22Rv1 (cell line): ENCODE measurements at regions not wholly inside any gene's neighbourhood (a gene's known extent, or its start where the extent isn't known, plus 50 kb on each side); places are given as distances from the start of the nearest gene placed in this dataset.
"Not testable (repeated sequence)": the region's sequence is repeated elsewhere in the genome, so short reads cannot be mapped to it uniquely, and the experiment has no call there.

Source experiments
- H3K27ac ChIP-seq: fragments of 450-650 bp; 2 replicates; pipeline ENCODE4 v1.5.1; 2017
- TF ChIP-seq, protein P1 (sequence below): fragments of 450-650 bp; IDR thresholded peaks from 2 replicates; pipeline ENCODE4 v1.5.1; 2017; ENCODE audit warnings: mild to moderate bottlenecking

DNA sequence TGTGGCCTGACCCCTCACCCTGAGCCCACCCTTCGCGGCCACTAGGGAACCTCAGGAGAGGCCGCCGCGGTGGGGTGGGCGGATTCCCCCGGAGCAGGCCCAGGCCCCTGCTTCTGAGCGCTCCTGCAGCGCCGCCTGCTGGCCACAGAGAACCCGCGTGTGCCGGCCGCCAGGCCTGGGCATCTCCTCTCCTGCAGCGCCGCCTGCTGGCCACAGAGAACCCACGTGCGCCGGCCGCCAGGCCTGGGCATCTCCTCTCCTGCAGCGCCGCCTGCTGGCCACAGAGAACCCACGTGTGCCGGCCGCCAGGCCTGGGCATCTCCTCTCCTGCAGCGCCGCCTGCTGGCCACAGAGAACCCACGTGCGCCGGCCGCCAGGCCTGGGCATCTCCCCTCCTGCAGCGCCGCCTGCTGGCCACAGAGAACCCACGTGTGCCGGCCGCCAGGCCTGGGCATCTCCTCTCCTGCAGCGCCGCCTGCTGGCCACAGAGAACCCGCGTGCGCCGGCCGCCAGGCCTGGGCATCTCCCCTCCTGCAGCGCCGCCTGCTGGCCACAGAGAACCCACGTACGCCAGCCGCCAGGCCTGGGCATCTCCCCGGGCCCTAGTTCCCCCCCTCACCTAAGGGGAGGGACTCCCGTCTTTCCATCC, 126.1 kb downstream of the METRNL start:
- TF ChIP-seq, protein P1, sequence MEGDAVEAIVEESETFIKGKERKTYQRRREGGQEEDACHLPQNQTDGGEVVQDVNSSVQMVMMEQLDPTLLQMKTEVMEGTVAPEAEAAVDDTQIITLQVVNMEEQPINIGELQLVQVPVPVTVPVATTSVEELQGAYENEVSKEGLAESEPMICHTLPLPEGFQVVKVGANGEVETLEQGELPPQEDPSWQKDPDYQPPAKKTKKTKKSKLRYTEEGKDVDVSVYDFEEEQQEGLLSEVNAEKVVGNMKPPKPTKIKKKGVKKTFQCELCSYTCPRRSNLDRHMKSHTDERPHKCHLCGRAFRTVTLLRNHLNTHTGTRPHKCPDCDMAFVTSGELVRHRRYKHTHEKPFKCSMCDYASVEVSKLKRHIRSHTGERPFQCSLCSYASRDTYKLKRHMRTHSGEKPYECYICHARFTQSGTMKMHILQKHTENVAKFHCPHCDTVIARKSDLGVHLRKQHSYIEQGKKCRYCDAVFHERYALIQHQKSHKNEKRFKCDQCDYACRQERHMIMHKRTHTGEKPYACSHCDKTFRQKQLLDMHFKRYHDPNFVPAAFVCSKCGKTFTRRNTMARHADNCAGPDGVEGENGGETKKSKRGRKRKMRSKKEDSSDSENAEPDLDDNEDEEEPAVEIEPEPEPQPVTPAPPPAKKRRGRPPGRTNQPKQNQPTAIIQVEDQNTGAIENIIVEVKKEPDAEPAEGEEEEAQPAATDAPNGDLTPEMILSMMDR = peak; percentile 40
- H3K27ac ChIP-seq = not testable (repeated sequence)

DNA sequence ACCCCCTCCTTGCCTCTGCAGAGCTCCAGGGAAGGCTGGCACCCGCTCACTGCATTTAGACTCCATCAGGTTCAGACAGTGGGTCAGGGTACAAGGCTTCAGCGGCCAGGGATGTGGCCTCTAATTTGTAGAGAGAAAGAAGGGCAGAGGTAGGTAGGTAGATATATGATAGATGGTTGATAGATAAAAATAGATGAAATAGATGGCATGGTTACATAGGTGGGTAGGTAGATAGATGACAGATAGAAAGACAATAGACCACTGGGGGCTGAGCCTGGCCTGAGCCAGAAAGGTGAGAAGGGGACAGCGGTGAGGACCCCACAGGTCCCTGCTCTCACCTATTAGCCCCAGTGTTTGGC, 126.6 kb downstream of the METRNL start:
- H3K27ac ChIP-seq = not testable (repeated sequence)

DNA sequence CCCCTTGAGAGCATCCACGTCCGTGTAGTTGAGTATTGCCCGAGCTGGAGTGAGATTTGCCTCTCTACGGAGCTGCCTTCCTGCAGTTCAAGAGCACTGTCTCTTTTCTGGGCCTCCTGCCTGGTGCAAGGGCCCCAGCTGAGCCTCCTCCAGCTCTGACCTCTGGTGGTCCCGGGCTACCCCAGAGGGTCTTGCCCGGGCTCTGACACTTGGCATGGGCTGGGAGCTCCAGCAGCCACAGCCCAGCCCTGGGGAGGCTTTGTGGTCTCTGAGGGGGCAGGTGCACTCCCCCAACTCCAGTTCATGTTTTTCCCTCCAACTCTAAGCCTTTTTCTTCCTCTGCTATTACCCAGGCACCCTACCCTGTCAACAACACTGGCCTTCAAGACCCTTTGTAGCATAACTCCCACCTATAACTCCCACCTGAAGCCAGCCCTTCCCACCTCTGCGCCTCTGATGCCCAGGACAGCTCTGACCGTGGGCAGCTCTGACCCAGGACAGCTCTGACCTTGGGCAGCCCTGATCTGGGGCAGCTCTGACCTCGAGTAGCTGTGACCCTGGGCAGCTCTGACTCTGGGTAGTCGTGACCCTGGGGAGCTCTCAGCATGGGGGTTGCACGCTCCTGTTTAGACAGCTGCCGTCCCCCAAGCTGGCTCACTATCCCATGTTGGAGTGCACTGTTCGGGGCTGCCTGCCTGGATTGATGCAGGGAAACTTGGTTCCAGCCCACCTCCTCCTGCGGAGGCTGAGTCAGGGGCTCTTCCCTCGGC, 127.6 kb downstream of the METRNL start:
- not testable (repeated sequence) for H3K27ac ChIP-seq

DNA sequence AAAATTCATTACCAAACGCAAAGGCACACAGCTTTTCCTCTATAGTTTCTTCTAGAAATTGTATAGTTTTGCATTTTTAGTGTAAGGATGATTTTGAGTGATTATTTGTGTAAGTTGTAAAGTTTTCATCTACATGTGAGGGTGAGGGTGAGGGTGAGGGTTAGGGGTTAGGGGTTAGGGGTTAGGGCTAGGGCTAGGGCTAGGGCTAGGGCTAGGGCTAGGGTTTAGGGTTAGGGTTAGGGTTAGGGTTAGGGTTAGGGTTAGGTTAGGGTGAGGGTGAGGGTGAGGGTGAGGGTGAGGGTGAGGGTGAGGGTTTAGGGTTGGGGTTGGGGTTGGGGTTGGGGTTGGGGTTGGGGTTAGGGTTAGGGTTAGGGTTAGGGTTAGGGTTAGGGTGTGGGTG, 167.6 kb downstream of the METRNL start:
- not testable (repeated sequence) for H3K27ac ChIP-seq
